AG08395 (cell line): ENCODE measurements at regions not wholly inside any gene's neighbourhood (a gene's known extent, or its start where the extent isn't known, plus 50 kb on each side); places are given as distances from the start of the nearest gene placed in this dataset.
"Not testable (repeated sequence)": the region's sequence is repeated elsewhere in the genome, so short reads cannot be mapped to it uniquely, and the experiment has no call there.

Experiments used
- DNase-seq: peaks from one replicate; pipeline ENCODE4 v3.0.0; 2012; ENCODE audit warnings: mixed read lengths, low spot score

DNA sequence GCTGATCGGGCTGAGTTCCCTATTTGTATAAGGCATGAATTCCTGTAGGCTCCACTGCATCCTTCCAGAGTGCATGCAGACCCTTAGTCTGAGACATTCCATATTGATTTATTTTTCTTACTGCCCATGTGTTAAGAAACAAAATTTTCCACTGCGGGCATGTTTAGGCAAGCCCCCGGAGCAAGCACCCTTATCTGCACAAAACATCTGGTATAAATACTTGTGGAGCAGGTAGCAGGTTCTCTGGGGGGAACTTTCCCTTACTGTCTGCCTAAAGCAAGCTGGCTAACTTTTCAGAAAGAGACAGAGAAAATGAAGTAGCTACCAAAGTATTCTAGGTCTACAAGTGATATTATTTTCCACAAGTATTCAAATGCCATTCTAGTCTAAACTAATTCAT lies 1338.5 kb upstream of the PCDH10 start:
- not testable (repeated sequence) for DNase-seq
